ENCODE measurements at regions not wholly inside any gene's neighbourhood (a gene's known extent, or its start where the extent isn't known, plus 50 kb on each side); places are given as distances from the start of the nearest gene placed in this dataset.
"Not testable (repeated sequence)": the region's sequence is repeated elsewhere in the genome, so short reads cannot be mapped to it uniquely, and the experiment has no call there.

DNA sequence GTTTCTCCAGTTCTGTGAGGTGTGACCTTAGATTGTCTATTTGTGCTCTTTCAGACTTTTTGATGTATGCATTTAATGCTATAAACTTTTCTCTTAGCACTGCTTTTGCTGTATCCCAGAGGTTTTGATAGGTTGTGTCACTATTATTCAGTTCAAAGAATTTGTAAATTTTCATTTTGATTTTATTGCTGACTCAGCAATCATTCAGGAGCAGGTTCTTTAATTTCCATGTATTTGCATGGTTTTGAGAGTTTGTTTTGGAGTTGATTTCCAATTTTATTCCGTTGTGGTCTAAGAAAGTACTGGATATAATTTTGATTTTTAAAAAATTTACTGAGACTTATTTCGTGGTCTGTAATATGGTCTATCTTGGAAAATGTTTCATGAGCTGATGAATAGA is 182.7 kb downstream of the SQOR start:
- H3K4me2 ChIP-seq (ENCODE audit: low read length); H3K9ac ChIP-seq (ENCODE audit: low read depth, low read length); H3K4me1 ChIP-seq (ENCODE audit: control insufficient read depth, insufficient read depth, low read length); H3K36me3 ChIP-seq (ENCODE audit: insufficient read depth, low read length); H3K9me3 ChIP-seq (replicated peaks; ENCODE audit: low read length); H3K4me3 ChIP-seq (ENCODE audit: low read length); H3K27me3 ChIP-seq (ENCODE audit: control insufficient read depth, insufficient read depth, low read length): not testable (repeated sequence)

DNA sequence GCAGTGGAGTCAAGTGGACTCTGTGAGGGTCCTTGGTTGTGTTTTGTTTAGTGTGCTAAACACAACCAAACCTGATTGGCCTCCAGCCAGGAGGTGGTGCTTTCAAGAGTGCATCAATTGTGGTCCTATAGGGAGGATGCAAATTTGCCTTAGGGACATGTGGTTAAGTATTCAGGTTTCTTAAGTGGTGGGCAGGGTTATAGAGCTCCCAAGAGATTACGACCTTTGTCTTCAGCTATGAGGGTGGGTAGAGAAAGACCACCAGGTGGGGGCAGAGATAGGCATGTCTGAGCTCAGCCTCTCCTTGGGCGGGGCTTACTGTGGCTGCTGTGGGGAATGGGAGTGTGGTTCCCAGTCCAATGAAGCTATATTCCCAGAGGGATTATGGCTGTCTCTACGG is 186.6 kb downstream of the SQOR start:
- no peaks in the 10 kb centered on the region for H3K36me3 ChIP-seq (ENCODE audit: insufficient read depth, low read length)

DNA sequence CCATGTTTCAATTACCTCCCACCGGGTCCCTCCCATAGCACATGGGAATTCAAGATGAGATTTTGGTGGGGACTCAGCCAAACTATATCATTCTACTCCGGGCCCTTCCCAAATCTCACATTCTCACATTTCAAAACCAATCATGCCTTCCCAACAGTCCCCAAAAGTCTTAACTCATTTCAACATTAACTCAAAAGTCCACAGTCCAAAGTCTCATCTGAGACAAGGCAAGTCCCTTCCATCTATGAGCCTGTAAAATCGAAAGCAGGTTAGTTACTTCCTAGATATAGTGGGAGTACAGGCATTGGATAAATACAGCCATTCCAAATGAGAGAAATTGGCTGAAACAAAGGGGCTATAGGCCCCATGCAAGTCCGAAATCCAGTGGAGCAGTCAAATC is 188.1 kb downstream of the SQOR start:
- H3K36me3 ChIP-seq (ENCODE audit: insufficient read depth, low read length); H3K9me3 ChIP-seq (replicated peaks; ENCODE audit: low read length); H3K9ac ChIP-seq (ENCODE audit: low read depth, low read length); H3K4me3 ChIP-seq (ENCODE audit: low read length); H3K27me3 ChIP-seq (ENCODE audit: control insufficient read depth, insufficient read depth, low read length); H3K4me1 ChIP-seq (ENCODE audit: control insufficient read depth, insufficient read depth, low read length); H3K4me2 ChIP-seq (ENCODE audit: low read length): not testable (repeated sequence)

More for the DNA sequence above, 186.6 kb downstream of the SQOR start:
- H3K9ac ChIP-seq (ENCODE audit: low read depth, low read length), result no peak overlapping the region
- H3K4me2 ChIP-seq (ENCODE audit: low read length), result no peak overlapping the region
- H3K9me3 ChIP-seq (replicated peaks; ENCODE audit: low read length), result peaks cover 3% of the 10 kb centered on the region
- no peaks in the 10 kb centered on the region for H3K27me3 ChIP-seq (ENCODE audit: control insufficient read depth, insufficient read depth, low read length)
- no peak overlapping the region for H3K4me3 ChIP-seq (ENCODE audit: low read length)
- H3K4me1 ChIP-seq (ENCODE audit: control insufficient read depth, insufficient read depth, low read length), result no peaks in the 10 kb centered on the region

DNA sequence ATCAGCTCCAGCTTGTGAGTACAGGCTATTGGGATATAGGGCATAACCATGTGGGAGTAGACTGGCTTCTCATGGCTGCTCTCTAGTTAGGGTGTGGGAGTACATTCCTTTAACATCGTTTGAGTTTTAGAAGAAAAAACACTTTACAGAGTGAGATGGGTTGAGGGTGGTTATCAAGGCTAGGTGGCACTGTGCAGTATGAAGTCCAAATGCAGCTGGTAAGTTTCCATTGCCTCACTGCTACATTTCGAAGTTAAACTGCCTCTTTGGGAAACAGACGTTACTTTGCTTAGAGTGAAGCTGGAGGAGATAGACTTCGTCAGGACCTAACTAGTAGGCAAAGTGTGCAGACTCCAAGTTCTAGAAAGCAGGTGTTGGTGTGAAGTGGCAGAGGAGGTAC is 192.4 kb downstream of the SQOR start:
- Histone ChIP-seq H3K4me2 (ENCODE audit: low read length) (no peak overlapping the region), H3K4me1 (ENCODE audit: control insufficient read depth, insufficient read depth, low read length) (no peaks in the 10 kb centered on the region)

DNA sequence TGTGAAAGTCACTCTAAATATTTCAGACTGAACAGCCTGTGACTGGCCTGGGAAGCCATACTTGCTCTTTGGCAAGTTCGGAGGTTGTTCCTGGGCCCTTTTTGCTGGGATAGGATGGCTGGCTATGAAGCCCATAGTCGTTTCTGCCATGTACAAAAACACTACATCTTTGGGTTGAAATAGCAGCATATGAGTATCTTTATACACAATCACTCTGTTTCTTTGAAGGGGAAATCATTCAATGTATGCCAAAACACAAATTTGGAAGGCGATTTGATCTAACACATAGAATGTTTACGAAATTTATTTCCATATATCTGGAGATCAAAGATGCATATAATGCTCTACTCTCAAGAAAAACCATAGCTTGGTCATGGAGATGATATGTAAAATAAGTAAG is 192.9 kb downstream of the SQOR start:
- Histone ChIP-seq H3K9ac (ENCODE audit: low read depth, low read length) (no peak overlapping the region), H3K4me1 (ENCODE audit: control insufficient read depth, insufficient read depth, low read length) (no peaks in the 10 kb centered on the region), H3K4me3 (ENCODE audit: low read length) (no peak overlapping the region), H3K36me3 (ENCODE audit: insufficient read depth, low read length) (no peaks in the 10 kb centered on the region), H3K4me2 (ENCODE audit: low read length) (no peak overlapping the region), H3K9me3 (replicated peaks; ENCODE audit: low read length) (no peaks in the 10 kb centered on the region), H3K27me3 (ENCODE audit: control insufficient read depth, insufficient read depth, low read length) (no peaks in the 10 kb centered on the region)

More for the DNA sequence above, 192.4 kb downstream of the SQOR start:
- Histone ChIP-seq H3K27me3 (ENCODE audit: control insufficient read depth, insufficient read depth, low read length) (no peaks in the 10 kb centered on the region), H3K9me3 (replicated peaks; ENCODE audit: low read length) (no peaks in the 10 kb centered on the region), H3K36me3 (ENCODE audit: insufficient read depth, low read length) (no peaks in the 10 kb centered on the region), H3K4me3 (ENCODE audit: low read length) (no peak overlapping the region), H3K9ac (ENCODE audit: low read depth, low read length) (no peak overlapping the region)

DNA sequence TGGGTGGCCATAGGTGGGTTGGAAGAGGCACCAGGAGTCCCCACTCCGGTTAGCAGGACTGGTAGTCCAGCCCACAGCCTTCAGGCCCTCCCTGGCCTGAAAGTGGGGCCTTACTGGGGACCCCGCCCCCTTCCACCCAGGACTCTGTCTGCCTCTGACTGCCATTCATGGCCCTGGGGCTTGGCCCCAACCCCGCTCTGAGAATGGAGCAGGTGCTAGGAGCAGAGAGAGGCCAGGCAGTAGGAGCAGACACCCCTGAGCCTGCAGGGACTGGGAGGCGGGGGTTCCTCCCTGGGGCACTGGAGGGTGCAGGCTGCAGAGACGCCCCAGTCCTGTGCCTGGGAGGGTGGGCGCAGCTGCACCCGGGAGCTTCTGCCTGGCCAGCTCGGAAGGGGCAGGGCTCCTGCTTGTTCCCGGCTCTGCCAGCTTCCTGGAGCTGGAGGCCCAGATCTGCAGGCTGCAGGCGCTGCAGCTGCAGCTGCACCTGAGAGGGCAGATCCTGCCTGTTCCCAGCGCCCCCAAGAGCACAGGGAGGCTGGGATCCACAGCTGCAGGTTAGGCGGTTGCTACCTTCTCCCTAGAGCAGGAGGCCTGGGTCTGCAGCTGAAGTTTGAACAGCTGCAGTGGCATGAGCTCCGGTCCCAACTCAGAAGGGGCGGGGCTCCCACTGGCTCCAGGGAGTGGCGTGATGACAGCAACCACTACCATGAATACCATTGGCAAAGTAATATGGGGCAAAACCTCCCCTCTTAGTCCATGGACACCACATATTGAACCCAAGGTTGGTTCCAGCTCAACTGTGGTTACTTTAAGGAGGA is 194.7 kb downstream of the SQOR start:
- no peaks in the 10 kb centered on the region for H3K27me3 ChIP-seq (ENCODE audit: control insufficient read depth, insufficient read depth, low read length)
- H3K4me1 ChIP-seq (ENCODE audit: control insufficient read depth, insufficient read depth, low read length), result no peaks in the 10 kb centered on the region
- H3K4me2 ChIP-seq (ENCODE audit: low read length), result no peak overlapping the region
- H3K9me3 ChIP-seq (replicated peaks; ENCODE audit: low read length), result no peaks in the 10 kb centered on the region
- no peaks in the 10 kb centered on the region for H3K36me3 ChIP-seq (ENCODE audit: insufficient read depth, low read length)
- no peak overlapping the region for H3K4me3 ChIP-seq (ENCODE audit: low read length)
- H3K9ac ChIP-seq (ENCODE audit: low read depth, low read length), result no peak overlapping the region

DNA sequence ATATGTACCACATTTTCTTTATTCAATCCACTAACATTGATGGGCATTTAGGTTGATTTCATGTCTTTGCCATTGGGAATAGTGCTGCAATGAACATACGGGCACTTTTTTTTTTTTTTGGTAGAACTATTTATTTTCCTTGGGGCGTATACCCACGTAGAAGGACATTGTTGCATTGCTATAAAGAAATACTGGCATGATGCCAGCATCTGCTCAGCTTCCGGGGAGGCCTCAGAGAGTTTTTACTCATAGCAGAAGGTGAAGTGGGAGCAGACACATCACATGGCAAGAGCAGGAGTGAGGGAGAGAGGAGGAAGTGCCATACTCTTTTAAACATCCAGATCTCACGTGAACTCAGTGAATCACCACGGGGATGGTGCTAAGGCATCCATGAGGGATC is 197.0 kb downstream of the SQOR start:
- no peak overlapping the region for H3K4me3 ChIP-seq (ENCODE audit: low read length)

DNA sequence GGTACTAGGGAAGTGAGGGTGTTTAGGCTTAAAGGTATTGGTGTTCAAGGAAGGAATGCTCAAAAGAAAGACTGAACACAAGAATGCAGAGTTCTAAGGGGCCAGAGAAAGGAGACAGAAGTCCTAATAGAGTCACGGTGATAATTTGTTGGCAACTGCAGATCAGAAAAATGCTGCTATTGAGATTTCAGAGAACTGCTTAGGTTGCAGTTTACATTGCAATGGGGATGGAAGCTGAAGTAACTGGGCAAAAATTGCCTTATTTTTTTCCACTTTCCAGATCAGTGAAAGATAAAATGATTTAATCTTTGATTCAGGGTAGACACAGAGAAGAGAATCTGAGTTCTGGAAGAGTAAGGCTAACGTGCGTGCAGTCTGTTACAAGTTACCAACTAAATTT is 199.8 kb downstream of the SQOR start:
- no peak overlapping the region for H3K9ac ChIP-seq (ENCODE audit: low read depth, low read length)
- no peak overlapping the region for H3K4me2 ChIP-seq (ENCODE audit: low read length)
- H3K36me3 ChIP-seq (ENCODE audit: insufficient read depth, low read length), result no peaks in the 10 kb centered on the region
- no peaks in the 10 kb centered on the region for H3K27me3 ChIP-seq (ENCODE audit: control insufficient read depth, insufficient read depth, low read length)
- H3K4me3 ChIP-seq (ENCODE audit: low read length), result no peak overlapping the region
- H3K4me1 ChIP-seq (ENCODE audit: control insufficient read depth, insufficient read depth, low read length), result no peaks in the 10 kb centered on the region
- no peaks in the 10 kb centered on the region for H3K9me3 ChIP-seq (replicated peaks; ENCODE audit: low read length)

More for the DNA sequence above, 197.0 kb downstream of the SQOR start:
- Histone ChIP-seq H3K27me3 (ENCODE audit: control insufficient read depth, insufficient read depth, low read length) (no peaks in the 10 kb centered on the region), H3K9ac (ENCODE audit: low read depth, low read length) (no peak overlapping the region), H3K4me2 (ENCODE audit: low read length) (no peak overlapping the region), H3K36me3 (ENCODE audit: insufficient read depth, low read length) (no peaks in the 10 kb centered on the region), H3K9me3 (replicated peaks; ENCODE audit: low read length) (no peaks in the 10 kb centered on the region), H3K4me1 (ENCODE audit: control insufficient read depth, insufficient read depth, low read length) (no peaks in the 10 kb centered on the region)

DNA sequence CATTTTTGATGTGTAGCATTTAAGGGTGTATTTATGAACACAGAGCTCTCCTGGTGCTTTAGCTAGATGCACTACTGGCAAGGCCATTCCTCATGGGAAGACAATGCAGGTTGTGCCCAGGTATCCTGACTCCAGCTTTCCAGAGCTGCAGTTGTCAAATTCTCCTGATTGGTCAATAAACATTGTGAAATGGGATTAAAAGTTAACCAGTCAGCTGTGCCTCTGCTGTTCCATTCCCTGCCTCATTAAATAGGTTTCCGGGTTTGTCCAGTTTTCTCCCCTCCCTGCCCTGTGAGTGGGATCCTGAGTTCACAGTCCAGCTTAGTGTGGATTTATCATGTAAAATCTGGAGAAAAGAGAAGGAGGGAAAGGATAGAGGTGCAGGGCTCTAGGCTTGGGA is 207.3 kb downstream of the SQOR start:
- H3K9me3 ChIP-seq (replicated peaks; ENCODE audit: low read length), result no peaks in the 10 kb centered on the region
- no peak overlapping the region for H3K9ac ChIP-seq (ENCODE audit: low read depth, low read length)
- no peaks in the 10 kb centered on the region for H3K36me3 ChIP-seq (ENCODE audit: insufficient read depth, low read length)
- no peaks in the 10 kb centered on the region for H3K4me1 ChIP-seq (ENCODE audit: control insufficient read depth, insufficient read depth, low read length)
- no peaks in the 10 kb centered on the region for H3K27me3 ChIP-seq (ENCODE audit: control insufficient read depth, insufficient read depth, low read length)
- H3K4me2 ChIP-seq (ENCODE audit: low read length), result no peak overlapping the region
- no peak overlapping the region for H3K4me3 ChIP-seq (ENCODE audit: low read length)

DNA sequence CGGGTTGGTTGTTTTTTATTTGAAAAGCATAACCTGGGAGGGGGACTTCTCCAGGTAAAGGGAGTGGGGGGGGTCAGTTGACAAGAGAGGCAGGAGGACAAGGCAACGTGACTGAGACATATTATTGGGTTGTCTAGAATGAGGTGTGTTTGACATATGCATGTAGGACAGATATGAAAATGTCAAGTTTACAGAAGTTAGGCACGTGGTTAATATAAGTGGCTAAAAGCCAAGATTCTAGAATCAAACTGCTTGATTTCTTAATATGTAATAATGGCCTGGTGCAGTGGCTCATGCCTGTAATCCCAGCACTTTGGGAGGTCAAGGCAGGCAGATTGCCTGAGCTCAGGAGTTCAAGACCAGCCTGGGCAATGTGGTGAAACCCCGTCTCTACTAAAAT is 212.8 kb downstream of the SQOR start:
- Histone ChIP-seq H3K27me3 (ENCODE audit: control insufficient read depth, insufficient read depth, low read length) (no peaks in the 10 kb centered on the region), H3K4me3 (ENCODE audit: low read length) (no peak overlapping the region), H3K9ac (ENCODE audit: low read depth, low read length) (no peak overlapping the region), H3K4me2 (ENCODE audit: low read length) (no peak overlapping the region), H3K4me1 (ENCODE audit: control insufficient read depth, insufficient read depth, low read length) (no peaks in the 10 kb centered on the region), H3K36me3 (ENCODE audit: insufficient read depth, low read length) (no peaks in the 10 kb centered on the region), H3K9me3 (replicated peaks; ENCODE audit: low read length) (no peaks in the 10 kb centered on the region)

DNA sequence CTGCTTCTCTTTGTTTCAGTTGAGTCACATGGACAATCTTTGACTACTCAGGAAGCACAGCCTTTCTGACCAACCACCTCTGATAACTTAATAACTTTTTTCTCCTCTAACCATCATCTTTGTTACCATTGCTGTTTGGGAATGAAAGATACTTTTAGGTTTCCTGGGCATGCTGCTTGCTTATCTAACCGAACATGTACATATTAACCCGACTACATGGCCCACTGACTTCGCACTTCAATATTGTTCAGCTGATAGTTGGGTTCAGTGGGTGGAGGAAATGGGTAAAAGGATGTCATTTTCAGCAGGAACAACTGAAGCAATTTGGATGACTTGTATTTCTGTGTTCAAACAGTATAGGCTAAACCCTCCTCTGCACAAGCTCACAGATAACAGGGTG is 214.3 kb downstream of the SQOR start:
- H3K27me3 ChIP-seq (ENCODE audit: control insufficient read depth, insufficient read depth, low read length), result no peaks in the 10 kb centered on the region
- H3K4me3 ChIP-seq (ENCODE audit: low read length), result no peak overlapping the region
- H3K4me1 ChIP-seq (ENCODE audit: control insufficient read depth, insufficient read depth, low read length), result no peaks in the 10 kb centered on the region
- no peak overlapping the region for H3K4me2 ChIP-seq (ENCODE audit: low read length)
- H3K9ac ChIP-seq (ENCODE audit: low read depth, low read length), result no peak overlapping the region
- no peaks in the 10 kb centered on the region for H3K36me3 ChIP-seq (ENCODE audit: insufficient read depth, low read length)
- H3K9me3 ChIP-seq (replicated peaks; ENCODE audit: low read length), result no peaks in the 10 kb centered on the region

DNA sequence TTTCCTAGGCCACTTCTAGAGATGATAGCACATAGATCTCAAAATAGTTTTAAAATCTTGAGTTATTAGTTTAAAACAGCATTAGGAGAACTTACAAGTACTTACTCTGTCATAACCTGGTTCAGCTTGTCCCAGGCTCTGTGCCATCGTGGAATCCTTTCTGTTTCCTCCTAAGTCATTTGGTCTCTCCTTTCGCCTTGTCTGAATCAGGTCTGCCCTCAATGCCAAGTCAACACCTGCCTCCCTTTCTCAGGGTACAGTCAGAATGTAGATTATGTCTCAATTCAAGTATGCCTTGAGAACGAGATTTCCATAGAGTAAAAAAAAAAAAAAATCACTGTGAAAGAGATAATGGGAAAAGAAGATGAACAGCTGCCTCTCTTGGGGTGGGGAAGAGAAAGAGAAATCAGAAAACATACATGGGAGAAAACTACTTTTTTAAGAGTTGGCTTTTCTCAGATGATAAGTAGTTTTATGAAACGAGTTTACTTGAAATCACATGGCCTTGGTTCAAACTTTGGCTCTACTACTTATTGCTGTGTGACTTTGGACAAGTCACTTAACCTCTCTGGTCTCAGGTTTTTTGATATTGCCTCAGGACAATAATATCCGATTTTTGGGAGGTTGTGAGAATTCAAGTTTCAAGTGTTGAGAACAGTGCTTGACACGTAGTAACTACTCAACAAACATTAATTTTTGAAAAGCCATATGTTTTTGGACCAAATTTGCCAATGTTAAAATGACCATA is 219.8 kb downstream of the SQOR start:
- Histone ChIP-seq H3K4me2 (ENCODE audit: low read length) (no peak overlapping the region), H3K27me3 (ENCODE audit: control insufficient read depth, insufficient read depth, low read length) (no peaks in the 10 kb centered on the region), H3K9me3 (replicated peaks; ENCODE audit: low read length) (no peaks in the 10 kb centered on the region), H3K9ac (ENCODE audit: low read depth, low read length) (no peak overlapping the region), H3K36me3 (ENCODE audit: insufficient read depth, low read length) (no peaks in the 10 kb centered on the region), H3K4me3 (ENCODE audit: low read length) (no peak overlapping the region), H3K4me1 (ENCODE audit: control insufficient read depth, insufficient read depth, low read length) (no peaks in the 10 kb centered on the region)

Measured in skeletal muscle satellite cell (primary cell).